ENCODE measurements at regions not wholly inside any gene's neighbourhood (a gene's known extent, or its start where the extent isn't known, plus 50 kb on each side); places are given as distances from the start of the nearest gene placed in this dataset.

DNA sequence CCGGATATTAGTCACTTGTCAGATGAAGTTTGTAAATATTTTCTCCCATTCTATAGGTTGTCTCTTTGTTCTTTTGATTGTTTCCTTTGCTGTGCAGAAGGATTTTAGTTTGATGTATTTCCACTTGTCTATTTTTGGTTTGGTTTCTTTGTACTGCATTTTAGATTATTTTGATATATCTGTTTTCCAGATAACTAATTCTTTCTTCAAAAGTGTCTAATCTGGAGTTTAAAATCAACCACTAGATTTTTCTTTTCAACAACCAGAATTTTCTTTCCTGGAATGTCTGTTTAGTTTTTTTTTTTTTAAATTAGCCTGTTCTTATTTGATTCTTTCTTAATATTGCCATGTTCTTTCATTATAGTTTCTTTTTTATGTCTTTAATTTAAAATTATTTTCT, 116.8 kb upstream of the INHBA start:
- peaks cover 11% of the 10 kb centered on the region for H3K9me3 Mint-ChIP-seq (ENCODE audit: unreplicated experiment)
- peaks cover 11% of the 10 kb centered on the region for H3K36me3 Mint-ChIP-seq (ENCODE audit: unreplicated experiment)
- peaks cover 86% of the 10 kb centered on the region for H3K4me1 Mint-ChIP-seq (ENCODE audit: unreplicated experiment)
- H3K4me3 Mint-ChIP-seq (ENCODE audit: unreplicated experiment): peak overlapping the region; percentile 5
- TF ChIP-seq, protein P1, sequence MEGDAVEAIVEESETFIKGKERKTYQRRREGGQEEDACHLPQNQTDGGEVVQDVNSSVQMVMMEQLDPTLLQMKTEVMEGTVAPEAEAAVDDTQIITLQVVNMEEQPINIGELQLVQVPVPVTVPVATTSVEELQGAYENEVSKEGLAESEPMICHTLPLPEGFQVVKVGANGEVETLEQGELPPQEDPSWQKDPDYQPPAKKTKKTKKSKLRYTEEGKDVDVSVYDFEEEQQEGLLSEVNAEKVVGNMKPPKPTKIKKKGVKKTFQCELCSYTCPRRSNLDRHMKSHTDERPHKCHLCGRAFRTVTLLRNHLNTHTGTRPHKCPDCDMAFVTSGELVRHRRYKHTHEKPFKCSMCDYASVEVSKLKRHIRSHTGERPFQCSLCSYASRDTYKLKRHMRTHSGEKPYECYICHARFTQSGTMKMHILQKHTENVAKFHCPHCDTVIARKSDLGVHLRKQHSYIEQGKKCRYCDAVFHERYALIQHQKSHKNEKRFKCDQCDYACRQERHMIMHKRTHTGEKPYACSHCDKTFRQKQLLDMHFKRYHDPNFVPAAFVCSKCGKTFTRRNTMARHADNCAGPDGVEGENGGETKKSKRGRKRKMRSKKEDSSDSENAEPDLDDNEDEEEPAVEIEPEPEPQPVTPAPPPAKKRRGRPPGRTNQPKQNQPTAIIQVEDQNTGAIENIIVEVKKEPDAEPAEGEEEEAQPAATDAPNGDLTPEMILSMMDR (IDR thresholded peaks at IDR 0.05): no peak
- peak overlapping the region; percentile 91 for H3K27ac Mint-ChIP-seq (ENCODE audit: unreplicated experiment)
- H3K27me3 Mint-ChIP-seq (ENCODE audit: unreplicated experiment): no peaks in the 10 kb centered on the region
- DNase-seq (ENCODE audit: extremely low spot score, unreplicated experiment): no peak

- Mint-ChIP-seq H3K27me3 (ENCODE audit: unreplicated experiment) (no peaks in the 10 kb centered on the region), H3K4me1 (ENCODE audit: unreplicated experiment) (peaks cover 81% of the 10 kb centered on the region), H3K4me3 (ENCODE audit: unreplicated experiment) (no peak overlapping the region), H3K36me3 (ENCODE audit: unreplicated experiment) (peaks cover 11% of the 10 kb centered on the region), H3K9me3 (ENCODE audit: unreplicated experiment) (peaks cover 11% of the 10 kb centered on the region), H3K27ac (ENCODE audit: unreplicated experiment) (peak overlapping the region; percentile 91)
- TF ChIP-seq, protein P1 (IDR thresholded peaks at IDR 0.05): no peak
- DNase-seq (ENCODE audit: extremely low spot score, unreplicated experiment): no peak
Observed at GRCh38 chr7:41818765-41819398, 116.0 kb upstream of the INHBA start.

DNA sequence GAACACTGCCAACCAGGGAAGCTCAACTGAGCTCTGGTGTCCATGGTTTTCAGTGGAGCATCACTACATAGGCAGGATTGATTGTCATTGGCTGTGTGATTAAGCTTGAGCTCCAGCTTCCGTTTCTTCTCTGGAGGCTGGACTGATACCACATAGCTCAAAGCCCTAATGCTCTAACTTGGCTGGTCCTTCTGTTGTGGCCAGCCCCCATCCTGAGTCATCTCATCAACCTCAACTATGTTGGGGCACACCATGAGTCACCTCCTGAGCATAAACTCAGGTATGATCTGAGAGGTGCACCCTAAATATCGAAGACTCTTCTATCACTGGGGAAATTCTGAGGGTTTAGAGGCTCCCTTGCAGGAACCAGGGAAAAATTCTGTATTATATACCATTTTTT, 114.5 kb upstream of the INHBA start:
- Mint-ChIP-seq H3K27me3 (ENCODE audit: unreplicated experiment) (no peaks in the 10 kb centered on the region), H3K4me1 (ENCODE audit: unreplicated experiment) (peaks cover 66% of the 10 kb centered on the region), H3K36me3 (ENCODE audit: unreplicated experiment) (peaks cover 11% of the 10 kb centered on the region), H3K4me3 (ENCODE audit: unreplicated experiment) (no peak overlapping the region), H3K9me3 (ENCODE audit: unreplicated experiment) (peaks cover 17% of the 10 kb centered on the region), H3K27ac (ENCODE audit: unreplicated experiment) (no peak overlapping the region)
- DNase-seq (ENCODE audit: extremely low spot score, unreplicated experiment): no peak
- TF ChIP-seq, protein P1 (IDR thresholded peaks at IDR 0.05): no peak

GRCh38 chr7:41816111-41816510, 113.2 kb upstream of the INHBA start:
- H3K4me3 Mint-ChIP-seq (ENCODE audit: unreplicated experiment): no peak overlapping the region
- H3K36me3 Mint-ChIP-seq (ENCODE audit: unreplicated experiment): peaks cover 11% of the 10 kb centered on the region
- peak overlapping the region; percentile 79 for H3K27ac Mint-ChIP-seq (ENCODE audit: unreplicated experiment)
- H3K9me3 Mint-ChIP-seq (ENCODE audit: unreplicated experiment): peaks cover 17% of the 10 kb centered on the region
- DNase-seq (ENCODE audit: extremely low spot score, unreplicated experiment): no peak
- H3K27me3 Mint-ChIP-seq (ENCODE audit: unreplicated experiment): no peaks in the 10 kb centered on the region
- TF ChIP-seq, protein P1 (IDR thresholded peaks at IDR 0.05): no peak
- peaks cover 53% of the 10 kb centered on the region for H3K4me1 Mint-ChIP-seq (ENCODE audit: unreplicated experiment)

DNA sequence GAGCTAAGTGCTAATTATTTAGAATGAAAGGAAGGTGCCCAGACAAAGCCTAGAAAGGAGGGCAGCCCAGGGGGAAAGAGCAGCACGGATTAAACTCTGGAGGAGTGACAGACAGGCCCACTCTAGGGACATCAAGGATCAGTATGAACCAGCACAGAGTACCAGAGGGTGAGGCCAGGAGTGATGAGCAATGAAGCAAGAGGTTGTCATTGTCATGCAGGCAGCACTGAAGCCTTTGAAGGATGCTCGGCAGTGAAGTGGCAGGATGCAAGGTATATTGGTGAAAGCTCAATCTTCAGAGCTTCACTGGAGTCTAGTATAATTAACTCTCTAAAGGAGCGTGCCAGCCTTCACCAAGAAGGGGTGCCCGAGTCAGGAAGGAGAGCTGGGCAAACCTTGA, 112.0 kb upstream of the INHBA start:
- DNase-seq (ENCODE audit: extremely low spot score, unreplicated experiment): no peak
- H3K4me1 Mint-ChIP-seq (ENCODE audit: unreplicated experiment): peaks cover 41% of the 10 kb centered on the region
- H3K27ac Mint-ChIP-seq (ENCODE audit: unreplicated experiment): peak overlapping the region; percentile 56
- TF ChIP-seq, protein P1 (IDR thresholded peaks at IDR 0.05): no peak
- H3K27me3 Mint-ChIP-seq (ENCODE audit: unreplicated experiment): no peaks in the 10 kb centered on the region
- H3K9me3 Mint-ChIP-seq (ENCODE audit: unreplicated experiment): peaks cover 17% of the 10 kb centered on the region
- H3K36me3 Mint-ChIP-seq (ENCODE audit: unreplicated experiment): peaks cover 11% of the 10 kb centered on the region
- no peak overlapping the region for H3K4me3 Mint-ChIP-seq (ENCODE audit: unreplicated experiment)

Data from osteocyte (in vitro differentiated cells).